GM23338 (cell line): ENCODE measurements at regions not wholly inside any gene's neighbourhood (a gene's known extent, or its start where the extent isn't known, plus 50 kb on each side); places are given as distances from the start of the nearest gene placed in this dataset.

Experiments
- ATAC-seq: fragments of 200-7000 bp; cut with Tn5 transposase; 3 replicates; pipeline ENCODE4 v1.9.1; 2020
- DNase-seq: peaks from one replicate; pipeline ENCODE4 v3.0.0-alpha.2; 2015; ENCODE audit warnings: low spot score
- H2AFZ ChIP-seq: fragments of 200-600 bp; sonication (generic); 2 replicates; pipeline ENCODE4 v1.8.0; 2016; ENCODE audit warnings: antibody characterized with exemption, mild to moderate bottlenecking, moderate library complexity
- H3F3A ChIP-seq: fragments of 200-600 bp; sonication (generic); replicated peaks from 2 replicates; pipeline ENCODE4 v1.8.0; 2017; ENCODE audit warnings: antibody characterized with exemption, mixed run types, low read depth
- H3K27ac ChIP-seq: fragments of 200-600 bp; sonication (generic); 2 replicates; pipeline ENCODE4 v1.6.1; 2016; ENCODE audit warnings: low read depth
- H3K27me3 ChIP-seq: fragments of 200-600 bp; sonication (generic); 2 replicates; pipeline ENCODE4 v1.8.0; 2016; ENCODE audit warnings: mild to moderate bottlenecking, mixed run types, moderate library complexity; ENCODE audit not compliant: insufficient read depth
- H3K36me3 ChIP-seq: fragments of 200-600 bp; sonication (generic); 2 replicates; pipeline ENCODE4 v1.8.0; 2016; ENCODE audit warnings: mild to moderate bottlenecking; ENCODE audit not compliant: insufficient read depth
- H3K4me1 ChIP-seq: fragments of 200-600 bp; sonication (generic); 2 replicates; pipeline ENCODE4 v1.8.0; 2016; ENCODE audit warnings: mild to moderate bottlenecking, moderate library complexity; ENCODE audit not compliant: insufficient read depth
- H3K4me2 ChIP-seq: fragments of 200-600 bp; sonication (generic); 2 replicates; pipeline ENCODE4 v1.7.1; 2017; ENCODE audit warnings: mixed run types
- H3K4me3 ChIP-seq: fragments of 200-600 bp; sonication (generic); 2 replicates; pipeline ENCODE4 v1.6.1; 2016; ENCODE audit warnings: mixed run types
- H3K79me2 ChIP-seq: fragments of 200-600 bp; sonication (generic); replicated peaks from 2 replicates; pipeline ENCODE4 v1.8.0; 2017; ENCODE audit warnings: mild to moderate bottlenecking; ENCODE audit not compliant: insufficient read depth
- H3K9me2 ChIP-seq: fragments of 200-600 bp; sonication (generic); 2 replicates; pipeline ENCODE4 v1.8.0; 2017; ENCODE audit not compliant: insufficient read depth
- H4K20me1 ChIP-seq: fragments of 200-600 bp; sonication (generic); replicated peaks from 2 replicates; pipeline ENCODE4 v1.8.0; 2017; ENCODE audit warnings: mild to moderate bottlenecking; ENCODE audit not compliant: insufficient read depth
- H3K27ac Mint-ChIP-seq: 2 replicates; pipeline ENCODE4 v1.8.0; 2020; ENCODE audit warnings: inconsistent platforms, mild to moderate bottlenecking, moderate library complexity, mixed read lengths
- H3K27me3 Mint-ChIP-seq: 3 replicates; pipeline ENCODE4 v1.8.0; 2022; ENCODE audit warnings: low read depth, mild to moderate bottlenecking, moderate library complexity, mixed read lengths, inconsistent platforms; ENCODE audit not compliant: insufficient read depth, poor library complexity
- H3K36me3 Mint-ChIP-seq: 3 replicates; pipeline ENCODE4 v1.8.0; 2021; ENCODE audit warnings: low read depth, mild to moderate bottlenecking, inconsistent platforms, moderate library complexity, mixed read lengths
- H3K4me1 Mint-ChIP-seq: 3 replicates; pipeline ENCODE4 v1.8.0; 2020; ENCODE audit warnings: mild to moderate bottlenecking, inconsistent platforms, mixed read lengths
- H3K4me3 Mint-ChIP-seq: 3 replicates; pipeline ENCODE4 v1.8.0; 2021; ENCODE audit warnings: moderate library complexity, mild to moderate bottlenecking, inconsistent platforms, mixed read lengths
- H3K9me3 Mint-ChIP-seq: 3 replicates; pipeline ENCODE4 v1.8.0; 2020; ENCODE audit warnings: moderate library complexity, mild to moderate bottlenecking, inconsistent platforms, mixed read lengths
- CREB1 ChIP-seq: fragments of 250-450 bp; sonication (Bioruptor Pico); IDR thresholded peaks from 2 replicates; pipeline ENCODE4 v1.5.0; 2020; ENCODE audit warnings: low read depth, mild to moderate bottlenecking, moderate library complexity
- CTCF ChIP-seq, 2 experiments: fragments of 200-600 bp in 1 of 2; sonication (generic) in 1 of 2; conservative IDR thresholded peaks; 2 replicates each; pipeline versions ENCODE4 v1.5.1 to v1.6.1; 2016 to 2017; ENCODE audit warnings: antibody characterized with exemption in 2 of 2, low read depth in 2 of 2, mild to moderate bottlenecking in 2 of 2, moderate library complexity in 1 of 2
- ETS1 ChIP-seq: IDR thresholded peaks from 2 replicates; pipeline ENCODE4 v1.6.1; 2016; ENCODE audit warnings: antibody characterized with exemption
- EZH2 ChIP-seq: fragments of 200-600 bp; sonication (generic); IDR thresholded peaks from one replicate; pipeline ENCODE4 v1.8.0; 2017; ENCODE audit warnings: antibody characterized with exemption, mild to moderate bottlenecking, low read depth; ENCODE audit not compliant: unreplicated experiment
- REST ChIP-seq: IDR thresholded peaks from one replicate; pipeline ENCODE4 v1.6.1; 2018; ENCODE audit warnings: antibody characterized with exemption; ENCODE audit not compliant: unreplicated experiment
- STAT1 ChIP-seq: IDR thresholded peaks from one replicate; pipeline ENCODE4 v1.6.1; 2016; ENCODE audit warnings: antibody characterized with exemption; ENCODE audit not compliant: unreplicated experiment
- ZNF114 ChIP-seq: fragments of 250-450 bp; sonication (Bioruptor Pico); IDR thresholded peaks from 2 replicates; pipeline ENCODE4 v1.5.0; 2020; ENCODE audit warnings: mild to moderate bottlenecking, moderate library complexity
- ZNF331 ChIP-seq: fragments of 250-450 bp; sonication (Bioruptor Pico); IDR thresholded peaks from 2 replicates; pipeline ENCODE4 v1.5.0; 2020; ENCODE audit warnings: low read depth, mild to moderate bottlenecking, moderate library complexity
- ZNF462 ChIP-seq: fragments of 250-450 bp; sonication (Bioruptor Pico); IDR thresholded peaks from 2 replicates; pipeline ENCODE4 v1.5.0; 2020; ENCODE audit warnings: mild to moderate bottlenecking, moderate library complexity

- no peak overlapping the region for H3K27ac Mint-ChIP-seq
These were observed 321.0 kb upstream of the SNX7 start for GRCh38 chr1:98340511-98340910.

More at GRCh38 chr1:98340511-98340910, 321.0 kb upstream of the SNX7 start:
- Histone ChIP-seq H3F3A (no peaks in the 10 kb centered on the region), H3K4me1 (peaks cover 7% of the 10 kb centered on the region; the same call in 1 of the 2 replicates), H3K27me3 (no peaks in the 10 kb centered on the region), H2AFZ (no peak overlapping the region), H3K4me2 (no peak overlapping the region), H3K36me3 (no peaks in the 10 kb centered on the region), H3K27ac (no peak overlapping the region), H3K79me2 (no peaks in the 10 kb centered on the region), H3K9me2 (peaks cover 3% of the 10 kb centered on the region; the same call in 1 of the 2 replicates), H3K4me3 (no peak overlapping the region), H4K20me1 (no peaks in the 10 kb centered on the region)
- Mint-ChIP-seq H3K9me3 (no peaks in the 10 kb centered on the region), H3K4me3 (no peak overlapping the region), H3K36me3 (no peaks in the 10 kb centered on the region), H3K4me1 (peaks cover 10% of the 10 kb centered on the region), H3K27me3 (peaks cover 4% of the 10 kb centered on the region)
- DNase-seq (no peak), ATAC-seq (no peak)
- no peak for TF ChIP-seq ZNF331 (CRISPR knock-in tag)
- TF ChIP-seq ZNF114 (CRISPR knock-in tag), result no peak
- TF ChIP-seq REST, result no peak
- TF ChIP-seq STAT1, result no peak
- no peak for TF ChIP-seq EZH2
- TF ChIP-seq ZNF462, result no peak
- TF ChIP-seq CTCF (conservative IDR thresholded peaks at IDR 0.05; ENCODE audit: low read depth in 2 of 2), result no peak
- TF ChIP-seq ETS1, result no peak
- no peak for TF ChIP-seq CREB1 (CRISPR knock-in tag)
